ENCODE measurements at regions not wholly inside any gene's neighbourhood (a gene's known extent, or its start where the extent isn't known, plus 50 kb on each side); places are given as distances from the start of the nearest gene placed in this dataset.

DNA sequence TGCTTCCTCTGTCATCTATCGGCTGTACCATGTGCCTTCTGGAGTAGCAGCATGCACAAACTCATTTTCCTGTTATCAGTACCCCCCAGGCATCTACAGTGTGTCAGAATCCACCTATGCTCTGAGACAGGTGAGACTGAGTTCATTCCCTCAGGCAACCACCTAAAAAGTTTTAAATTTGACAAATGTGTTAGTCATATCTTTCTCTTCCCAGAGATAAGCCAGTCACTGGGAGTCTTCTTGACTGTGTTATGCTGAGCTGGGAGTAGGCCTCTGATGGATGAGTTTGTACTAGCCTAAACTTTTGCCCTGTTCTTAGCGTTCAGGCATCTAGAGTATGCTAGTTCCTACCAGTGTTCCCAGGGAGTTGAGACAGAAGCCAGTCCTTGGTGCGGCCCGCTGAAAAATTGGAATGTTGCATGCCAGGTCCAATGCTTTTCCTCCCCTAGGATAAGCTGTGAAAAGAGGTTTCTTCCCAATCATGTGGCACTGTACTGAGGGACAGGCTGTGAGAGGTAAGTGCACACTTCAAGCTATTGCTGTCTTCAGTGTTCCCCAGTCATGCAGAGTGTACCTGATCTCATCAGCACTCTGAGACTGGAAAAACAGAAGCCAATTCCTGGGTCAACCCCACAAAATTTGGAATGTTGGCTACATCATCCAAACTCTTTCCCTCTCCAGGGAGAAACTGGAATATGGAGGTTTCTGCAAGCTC lies 1202.3 kb downstream of the NCAM2 start:
- TF ChIP-seq, protein P1, sequence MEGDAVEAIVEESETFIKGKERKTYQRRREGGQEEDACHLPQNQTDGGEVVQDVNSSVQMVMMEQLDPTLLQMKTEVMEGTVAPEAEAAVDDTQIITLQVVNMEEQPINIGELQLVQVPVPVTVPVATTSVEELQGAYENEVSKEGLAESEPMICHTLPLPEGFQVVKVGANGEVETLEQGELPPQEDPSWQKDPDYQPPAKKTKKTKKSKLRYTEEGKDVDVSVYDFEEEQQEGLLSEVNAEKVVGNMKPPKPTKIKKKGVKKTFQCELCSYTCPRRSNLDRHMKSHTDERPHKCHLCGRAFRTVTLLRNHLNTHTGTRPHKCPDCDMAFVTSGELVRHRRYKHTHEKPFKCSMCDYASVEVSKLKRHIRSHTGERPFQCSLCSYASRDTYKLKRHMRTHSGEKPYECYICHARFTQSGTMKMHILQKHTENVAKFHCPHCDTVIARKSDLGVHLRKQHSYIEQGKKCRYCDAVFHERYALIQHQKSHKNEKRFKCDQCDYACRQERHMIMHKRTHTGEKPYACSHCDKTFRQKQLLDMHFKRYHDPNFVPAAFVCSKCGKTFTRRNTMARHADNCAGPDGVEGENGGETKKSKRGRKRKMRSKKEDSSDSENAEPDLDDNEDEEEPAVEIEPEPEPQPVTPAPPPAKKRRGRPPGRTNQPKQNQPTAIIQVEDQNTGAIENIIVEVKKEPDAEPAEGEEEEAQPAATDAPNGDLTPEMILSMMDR (IDR thresholded peaks at IDR 0.05; ENCODE audit: insufficient read depth, low read depth, low read length, missing control alignments) = no peak
- no peak overlapping the region for H3K4me3 ChIP-seq (ENCODE audit: low read depth, low read length)
- DNase-seq (ENCODE audit: low read depth) = no peak

DNA sequence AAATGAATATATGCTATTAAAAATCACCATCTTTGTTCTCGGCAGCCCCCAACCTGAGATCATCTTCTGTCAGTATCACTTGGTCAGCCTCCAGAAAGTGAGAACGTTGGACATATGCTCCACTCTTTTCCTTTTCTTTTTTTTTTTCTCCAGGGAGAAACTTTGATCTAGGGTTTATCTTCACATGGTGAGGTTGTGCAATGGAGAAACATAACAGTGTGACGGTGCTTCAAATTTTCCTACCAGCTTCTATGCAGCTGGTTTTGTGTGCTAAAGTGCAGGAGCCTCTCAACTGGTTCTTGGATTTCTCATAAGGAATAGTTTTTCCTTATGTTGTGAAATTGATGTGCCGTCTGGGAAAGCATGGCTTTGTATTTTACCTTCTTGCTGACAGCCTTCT lies 1202.9 kb downstream of the NCAM2 start:
- no peak overlapping the region for H3K4me3 ChIP-seq (ENCODE audit: low read depth, low read length)
- DNase-seq (ENCODE audit: low read depth) = no peak

DNA sequence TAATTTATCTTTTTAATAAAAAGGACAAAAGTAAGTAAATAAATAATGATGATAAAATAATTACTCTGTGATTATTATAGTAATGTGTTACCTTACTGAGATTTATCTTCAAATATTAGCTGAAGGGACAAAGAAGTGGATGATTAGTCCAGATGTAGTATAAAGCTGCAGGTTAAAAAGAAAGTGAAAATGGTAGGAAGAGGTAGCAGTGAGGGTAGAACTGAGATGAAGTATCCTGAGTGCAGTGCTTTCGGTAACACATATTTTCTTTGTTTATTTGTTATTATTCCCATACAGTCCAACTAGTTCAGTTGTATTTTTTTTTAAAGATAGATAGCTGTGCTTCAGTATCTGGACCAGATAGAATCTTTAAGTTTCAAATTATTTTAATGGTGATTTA lies 1203.5 kb downstream of the NCAM2 start:
- DNase-seq (ENCODE audit: low read depth) = no peak
- TF ChIP-seq, protein P1 (IDR thresholded peaks at IDR 0.05; ENCODE audit: insufficient read depth, low read depth, low read length, missing control alignments) = no peak
- no peak overlapping the region for H3K4me3 ChIP-seq (ENCODE audit: low read depth, low read length)

More for the DNA sequence above, 1202.9 kb downstream of the NCAM2 start:
- TF ChIP-seq, protein P1 (IDR thresholded peaks at IDR 0.05; ENCODE audit: insufficient read depth, low read depth, low read length, missing control alignments) = no peak

DNA sequence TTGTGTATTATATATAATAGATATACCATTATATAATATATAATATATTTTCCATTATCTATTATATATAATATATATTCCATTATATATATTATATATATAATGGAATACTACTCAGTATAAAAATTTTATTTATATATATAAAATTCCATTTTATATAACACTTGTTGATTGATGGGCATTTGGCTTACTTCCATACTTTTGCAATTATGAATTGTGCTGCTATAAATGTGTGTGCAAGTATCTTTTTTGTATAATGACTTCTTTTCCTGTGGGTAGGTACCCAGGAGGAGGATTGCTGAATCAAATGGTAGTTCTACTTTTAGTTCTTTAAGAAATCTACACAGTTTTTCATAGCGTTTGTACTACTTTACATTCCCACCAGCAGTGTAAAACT lies 1211.1 kb downstream of the NCAM2 start:
- TF ChIP-seq, protein P1 (IDR thresholded peaks at IDR 0.05; ENCODE audit: insufficient read depth, low read depth, low read length, missing control alignments) = no peak
- no peak overlapping the region for H3K4me3 ChIP-seq (ENCODE audit: low read depth, low read length)
- no peak for DNase-seq (ENCODE audit: low read depth)

DNA sequence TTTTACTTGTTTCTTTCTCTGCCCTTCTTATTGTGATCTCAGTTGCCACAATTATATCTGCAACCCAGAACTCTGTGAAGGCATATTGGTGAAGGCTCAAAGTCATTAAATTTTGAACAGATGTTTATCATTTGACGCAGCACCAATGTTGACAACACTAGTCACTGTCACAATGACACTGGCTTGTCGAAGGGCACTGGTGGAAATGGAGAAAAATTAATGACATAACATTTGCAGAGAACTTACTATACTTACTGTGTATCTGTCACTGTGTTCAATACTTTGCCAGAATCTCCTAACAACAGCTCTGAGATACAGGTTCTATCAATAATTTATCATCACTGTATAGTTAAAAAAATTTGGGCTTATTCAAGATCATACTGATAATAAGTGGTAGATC lies 1213.7 kb downstream of the NCAM2 start:
- no peak overlapping the region for H3K4me3 ChIP-seq (ENCODE audit: low read depth, low read length)
- TF ChIP-seq, protein P1 (IDR thresholded peaks at IDR 0.05; ENCODE audit: insufficient read depth, low read depth, low read length, missing control alignments) = no peak
- no peak for DNase-seq (ENCODE audit: low read depth)

DNA sequence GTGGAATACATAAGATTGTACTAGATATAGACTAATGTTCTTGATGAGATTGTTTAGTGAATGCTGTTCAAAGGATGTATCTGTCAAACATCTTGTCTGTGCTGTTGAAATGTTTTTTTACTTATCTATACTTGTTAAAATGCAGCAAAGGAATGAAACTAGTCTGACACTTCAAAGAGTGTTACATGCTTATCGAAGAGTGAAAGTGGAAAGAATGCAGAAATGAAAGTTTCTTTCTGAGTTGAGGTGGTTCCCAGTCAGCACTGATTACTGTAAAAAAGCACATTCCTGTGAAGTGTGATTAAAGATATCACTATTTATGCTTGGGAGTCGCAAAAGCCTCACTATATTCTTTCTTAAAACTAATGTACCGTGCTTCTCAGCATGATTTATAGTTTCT lies 1225.2 kb downstream of the NCAM2 start:
- H3K4me3 ChIP-seq (ENCODE audit: low read depth, low read length) = no peak overlapping the region
- TF ChIP-seq, protein P1 (IDR thresholded peaks at IDR 0.05; ENCODE audit: insufficient read depth, low read depth, low read length, missing control alignments) = no peak
- DNase-seq (ENCODE audit: low read depth) = peak; percentile 9

DNA sequence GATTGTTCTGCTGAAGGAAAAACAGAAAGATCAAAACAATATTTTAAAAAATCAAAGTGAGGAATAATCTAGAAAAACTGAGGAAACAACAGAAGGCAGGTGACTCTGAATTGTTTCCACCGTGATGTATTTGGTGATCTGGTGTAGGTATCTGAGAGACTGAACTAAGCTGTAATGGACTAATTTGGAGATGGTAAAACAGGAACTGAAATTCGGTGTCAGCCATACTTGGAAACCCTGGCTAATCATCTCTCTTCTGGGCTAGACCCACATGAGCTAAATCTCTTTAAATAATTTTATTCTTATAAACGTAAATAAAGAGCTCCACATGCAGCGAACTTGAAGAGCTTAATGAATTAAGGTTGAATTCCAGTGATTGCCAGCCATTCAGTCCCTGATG lies 1226.1 kb downstream of the NCAM2 start:
- TF ChIP-seq, protein P1 (IDR thresholded peaks at IDR 0.05; ENCODE audit: insufficient read depth, low read depth, low read length, missing control alignments) = no peak
- no peak overlapping the region for H3K4me3 ChIP-seq (ENCODE audit: low read depth, low read length)
- peak; percentile 0 for DNase-seq (ENCODE audit: low read depth)
